SU-DHL-6 (cell line): ENCODE measurements at regions not wholly inside any gene's neighbourhood (a gene's known extent, or its start where the extent isn't known, plus 50 kb on each side); places are given as distances from the start of the nearest gene placed in this dataset.
A peak's percentile ranks its signal among the peaks of the same experiment; 100 is the strongest.

Source experiments
- CTCF ChIP-seq: fragments of 200-600 bp; sonication (generic); IDR thresholded peaks from one replicate; pipeline ENCODE4 v1.5.1; 2017; ENCODE audit warnings: antibody characterized with exemption, mild to moderate bottlenecking, low read length, moderate library complexity; ENCODE audit not compliant: insufficient read depth, poor library complexity, severe bottlenecking
- EZH2phosphoT487 ChIP-seq: fragments of 200-600 bp; sonication (generic), shearing (Covaris generic); conservative IDR thresholded peaks from 2 replicates; pipeline ENCODE4 v1.6.1; 2018; ENCODE audit warnings: mild to moderate bottlenecking, antibody characterized with exemption, low read length, moderate library complexity, mixed read lengths

- TF ChIP-seq CTCF (peak; percentile 67), EZH2phosphoT487 (no peak)
Observed at GRCh38 chr7:97499204-97499603, 232.7 kb upstream of the TAC1 start.
